WTC11 (cell line): ENCODE measurements at regions not wholly inside any gene's neighbourhood (a gene's known extent, or its start where the extent isn't known, plus 50 kb on each side); places are given as distances from the start of the nearest gene placed in this dataset.

ENCODE experiments used
- ATAC-seq: fragments of 200-7000 bp; cut with Tn5 transposase; 2 replicates; pipeline ENCODE4 v1.10.0; 2021; ENCODE audit warnings: mild to moderate bottlenecking, moderate library complexity
- CTCF ChIA-PET: fragments of 300-600 bp; sonication (Branson Sonifier 250); formaldehyde crosslinking; loops from one replicate; lab custom pipeline; 2021; ENCODE audit warnings: antibody characterized with exemption; lab: Charles Lee
- POLR2A ChIA-PET: fragments of 350-600 bp; sonication (Branson Sonifier 250); formaldehyde crosslinking; loops from one replicate; lab custom pipeline; 2021; ENCODE audit warnings: antibody characterized with exemption; lab: Charles Lee
- DNase-seq: peaks from one replicate; pipeline ENCODE4 v3.0.0; 2021; ENCODE audit warnings: low spot score
- H3K27ac Mint-ChIP-seq: 2 replicates; pipeline ENCODE4 v1.8.0; 2021; ENCODE audit warnings: mixed read lengths
- H3K27me3 Mint-ChIP-seq: 2 replicates; pipeline ENCODE4 v1.8.0; 2021; ENCODE audit warnings: low read depth, mild to moderate bottlenecking, moderate library complexity, mixed read lengths
- H3K36me3 Mint-ChIP-seq: 2 replicates; pipeline ENCODE4 v1.8.0; 2021; ENCODE audit warnings: mixed read lengths
- H3K4me1 Mint-ChIP-seq: 2 replicates; pipeline ENCODE4 v1.8.0; 2022; ENCODE audit warnings: mixed read lengths
- H3K4me3 Mint-ChIP-seq: 2 replicates; pipeline ENCODE4 v1.8.0; 2021; ENCODE audit warnings: mild to moderate bottlenecking, moderate library complexity, mixed read lengths
- H3K9me3 Mint-ChIP-seq: 2 replicates; pipeline ENCODE4 v1.8.0; 2021; ENCODE audit warnings: mixed read lengths
- ARID4B ChIP-seq: sonication (generic); formaldehyde crosslinking; IDR thresholded peaks from 2 replicates; pipeline ENCODE4 v1.8.0; 2023; ENCODE audit warnings: missing genetic modification reagents, mild to moderate bottlenecking, borderline replicate concordance
- ATF1 ChIP-seq: sonication (generic); formaldehyde crosslinking; IDR thresholded peaks from 2 replicates; pipeline ENCODE4 v1.8.1; 2023; ENCODE audit warnings: mild to moderate bottlenecking, moderate library complexity, missing genetic modification reagents
- ATF2 ChIP-seq: sonication (generic); formaldehyde crosslinking; IDR thresholded peaks from 2 replicates; pipeline ENCODE4 v1.8.1; 2022; ENCODE audit warnings: low read depth, missing genetic modification reagents, borderline replicate concordance
- ATF6 ChIP-seq: sonication (generic); formaldehyde crosslinking; IDR thresholded peaks from 2 replicates; pipeline ENCODE4 v1.8.1; 2023; ENCODE audit warnings: mild to moderate bottlenecking, missing genetic modification reagents
- CDX4 ChIP-seq: fragments of 250-450 bp; sonication (Bioruptor Pico); IDR thresholded peaks from 2 replicates; pipeline ENCODE4 v1.9.0; 2021; ENCODE audit warnings: moderate library complexity, mild to moderate bottlenecking, inconsistent platforms, borderline replicate concordance
- CREM ChIP-seq: sonication (generic); formaldehyde crosslinking; IDR thresholded peaks from 2 replicates; pipeline ENCODE4 v1.8.1; 2022; ENCODE audit warnings: mild to moderate bottlenecking, missing genetic modification reagents, moderate library complexity
- ERG ChIP-seq: fragments of 250-450 bp; sonication (Bioruptor Pico); IDR thresholded peaks from 2 replicates; pipeline ENCODE4 v1.8.0; 2021; ENCODE audit warnings: mild to moderate bottlenecking
- ETV6 ChIP-seq: sonication (generic); formaldehyde crosslinking; IDR thresholded peaks from 2 replicates; pipeline ENCODE4 v1.8.1; 2022; ENCODE audit warnings: mild to moderate bottlenecking, missing genetic modification reagents
- GRHL2 ChIP-seq: fragments of 250-450 bp; sonication (Bioruptor Pico); IDR thresholded peaks from 2 replicates; pipeline ENCODE4 v1.8.0; 2022; ENCODE audit warnings: mild to moderate bottlenecking, moderate library complexity; ENCODE audit not compliant: insufficient replicate concordance, severe bottlenecking
- GTF2I ChIP-seq: fragments of 250-450 bp; sonication (Bioruptor Pico); conservative IDR thresholded peaks from 2 replicates; pipeline ENCODE4 v1.4.0; 2021; ENCODE audit warnings: mild to moderate bottlenecking
- HMGXB4 ChIP-seq: sonication (generic); formaldehyde crosslinking; IDR thresholded peaks from 2 replicates; pipeline ENCODE4 v1.8.1; 2023; ENCODE audit warnings: mild to moderate bottlenecking, moderate library complexity, missing genetic modification reagents
- JAZF1 ChIP-seq: fragments of 250-450 bp; sonication (Bioruptor Pico); IDR thresholded peaks from 2 replicates; pipeline ENCODE4 v1.9.0; 2021; ENCODE audit warnings: moderate library complexity, mild to moderate bottlenecking, inconsistent platforms
- MAX ChIP-seq: sonication (generic); formaldehyde crosslinking; IDR thresholded peaks from 2 replicates; pipeline ENCODE4 v1.8.0; 2022; ENCODE audit warnings: mild to moderate bottlenecking, missing genetic modification reagents
- MXD4 ChIP-seq: fragments of 250-450 bp; sonication (Bioruptor Pico); IDR thresholded peaks from 2 replicates; pipeline ENCODE4 v1.8.0; 2021; ENCODE audit warnings: mild to moderate bottlenecking, moderate library complexity, borderline replicate concordance
- NFATC4 ChIP-seq: fragments of 250-450 bp; sonication (Bioruptor Pico); IDR thresholded peaks from 2 replicates; pipeline ENCODE4 v1.9.0; 2021; ENCODE audit warnings: mild to moderate bottlenecking
- NR1H2 ChIP-seq: sonication (generic); formaldehyde crosslinking; IDR thresholded peaks from 2 replicates; pipeline ENCODE4 v1.9.0; 2021; ENCODE audit warnings: mild to moderate bottlenecking, moderate library complexity, missing genetic modification reagents
- NR3C1 ChIP-seq: sonication (generic); formaldehyde crosslinking; conservative IDR thresholded peaks from 2 replicates; pipeline ENCODE4 v1.8.1; 2023; ENCODE audit warnings: low read depth, mild to moderate bottlenecking, missing genetic modification reagents
- OVOL2 ChIP-seq: fragments of 250-450 bp; sonication (Bioruptor Pico); IDR thresholded peaks from 2 replicates; pipeline ENCODE4 v1.9.0; 2021; ENCODE audit warnings: mild to moderate bottlenecking, borderline replicate concordance
- SP1 ChIP-seq: sonication (generic); formaldehyde crosslinking; conservative IDR thresholded peaks from 2 replicates; pipeline ENCODE4 v1.8.1; 2022; ENCODE audit warnings: missing genetic modification reagents
- TCF7 ChIP-seq: sonication (generic); formaldehyde crosslinking; IDR thresholded peaks from 2 replicates; pipeline ENCODE4 v1.8.0; 2022; ENCODE audit warnings: mild to moderate bottlenecking, low read depth, missing genetic modification reagents, moderate library complexity
- ZNF121 ChIP-seq: sonication (generic); formaldehyde crosslinking; IDR thresholded peaks from 2 replicates; pipeline ENCODE4 v1.8.0; 2023; ENCODE audit warnings: missing genetic modification reagents
- ZNF263 ChIP-seq: sonication (generic); formaldehyde crosslinking; IDR thresholded peaks from 2 replicates; pipeline ENCODE4 v1.8.1; 2022; ENCODE audit warnings: low read depth, mild to moderate bottlenecking, moderate library complexity, missing genetic modification reagents
- ZNF317 ChIP-seq: sonication (generic); formaldehyde crosslinking; IDR thresholded peaks from 2 replicates; pipeline ENCODE4 v1.8.1; 2023; ENCODE audit warnings: low read depth, mild to moderate bottlenecking, moderate library complexity, missing genetic modification reagents, borderline replicate concordance
- ZNF416 ChIP-seq: fragments of 250-450 bp; sonication (Bioruptor Pico); IDR thresholded peaks from 2 replicates; pipeline ENCODE4 v1.9.0; 2021; ENCODE audit warnings: mild to moderate bottlenecking, inconsistent platforms

GRCh38 chr3:118742760-118743159, 291.9 kb downstream of the IGSF11 start (continued):
- TF ChIP-seq ERG (CRISPR knock-in tag) (no peak), ATF2 (CRISPR knock-in tag) (no peak), ZNF263 (CRISPR knock-in tag) (no peak), GTF2I (CRISPR knock-in tag) (no peak), HMGXB4 (CRISPR knock-in tag) (no peak), NR3C1 (CRISPR knock-in tag) (no peak), ZNF416 (CRISPR knock-in tag) (no peak), SP1 (CRISPR knock-in tag) (no peak), GRHL2 (CRISPR knock-in tag) (no peak), MXD4 (CRISPR knock-in tag) (no peak), ETV6 (CRISPR knock-in tag) (no peak), NR1H2 (CRISPR knock-in tag) (no peak)

- no peaks in the 10 kb centered on the region for H3K4me1 Mint-ChIP-seq
- no peak overlapping the region for H3K27ac Mint-ChIP-seq
- no peak overlapping the region for H3K4me3 Mint-ChIP-seq
- H3K27me3 Mint-ChIP-seq = no peaks in the 10 kb centered on the region
- CTCF ChIA-PET = no interaction called here
- POLR2A ChIA-PET = no interaction called here
- ATAC-seq (no peak), DNase-seq (no peak)
- H3K9me3 Mint-ChIP-seq = peaks cover 30% of the 10 kb centered on the region
- 0 out of 2 replicates have a peak, but pooled peaks cover 2% of the 10 kb centered on the region for H3K36me3 Mint-ChIP-seq
- no peak for TF ChIP-seq NFATC4 (CRISPR knock-in tag)
- no peak for TF ChIP-seq JAZF1
- no peak for TF ChIP-seq ATF2 (CRISPR knock-in tag)
- no peak for TF ChIP-seq ATF1 (CRISPR knock-in tag)
- no peak for TF ChIP-seq ARID4B (CRISPR knock-in tag)
- TF ChIP-seq OVOL2 (CRISPR knock-in tag) = no peak
- no peak for TF ChIP-seq CREM
- no peak for TF ChIP-seq ATF6 (CRISPR knock-in tag)
- TF ChIP-seq ZNF121 (CRISPR knock-in tag) = no peak
- TF ChIP-seq ZNF317 = no peak
- TF ChIP-seq TCF7 (CRISPR knock-in tag) = no peak
- no peak for TF ChIP-seq CDX4 (CRISPR knock-in tag)
- no peak for TF ChIP-seq MAX
These were observed 290.5 kb downstream of the IGSF11 start for GRCh38 chr3:118744186-118744585.
